ENCODE measurements at regions not wholly inside any gene's neighbourhood (a gene's known extent, or its start where the extent isn't known, plus 50 kb on each side); places are given as distances from the start of the nearest gene placed in this dataset.
"Not testable (repeated sequence)": the region's sequence is repeated elsewhere in the genome, so short reads cannot be mapped to it uniquely, and the experiment has no call there.

- not testable (repeated sequence) for DNase-seq
Measured at GRCh38 chr5:145652700-145653099, 182.4 kb downstream of the PRELID2 start.

DNA sequence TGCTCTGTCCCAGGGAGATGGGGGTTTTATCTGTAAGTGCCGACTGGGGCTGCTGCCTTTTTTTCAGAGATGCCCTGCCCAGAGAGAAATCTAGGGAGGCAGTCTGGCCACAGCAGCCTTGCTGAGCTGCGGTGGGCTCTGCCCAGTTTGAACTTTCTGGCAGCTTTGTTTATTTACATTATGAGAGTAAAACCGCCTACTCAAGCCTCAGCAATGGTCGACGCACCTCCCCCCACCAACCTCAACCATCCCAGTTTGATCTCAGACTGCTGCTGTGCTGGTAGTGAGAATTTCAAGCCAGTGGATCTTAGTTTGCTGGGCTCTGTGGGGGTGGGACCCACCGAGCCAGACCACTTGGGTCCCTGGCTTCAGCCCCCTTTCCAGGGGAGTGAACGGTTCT, 188.0 kb downstream of the PRELID2 start:
- not testable (repeated sequence) for DNase-seq

- not testable (repeated sequence) for DNase-seq
Measured at GRCh38 chr5:145643214-145643613, 191.9 kb downstream of the PRELID2 start.

- no peak for DNase-seq
Measured at GRCh38 chr5:145637396-145637795, 197.7 kb downstream of the PRELID2 start.

DNA sequence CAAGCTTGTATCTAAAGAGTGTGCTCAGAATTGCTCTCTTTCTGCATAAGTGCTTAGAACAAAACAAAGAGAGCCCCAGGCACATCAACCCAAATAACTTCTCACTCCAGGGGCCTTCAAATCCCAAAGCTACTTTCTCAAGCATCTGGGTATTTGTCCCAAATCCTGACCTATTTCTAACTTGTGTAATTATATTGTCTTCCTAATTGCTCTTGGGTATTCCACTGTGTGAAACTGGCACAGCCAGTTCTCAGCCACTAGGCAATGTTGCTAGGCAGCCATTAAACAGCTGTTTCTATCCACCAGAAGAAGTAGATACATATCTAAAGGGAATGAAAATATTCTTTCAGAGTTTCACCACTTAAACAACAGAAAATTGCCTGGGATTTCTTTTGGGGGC, 198.8 kb downstream of the PRELID2 start:
- no peak for DNase-seq

DNA sequence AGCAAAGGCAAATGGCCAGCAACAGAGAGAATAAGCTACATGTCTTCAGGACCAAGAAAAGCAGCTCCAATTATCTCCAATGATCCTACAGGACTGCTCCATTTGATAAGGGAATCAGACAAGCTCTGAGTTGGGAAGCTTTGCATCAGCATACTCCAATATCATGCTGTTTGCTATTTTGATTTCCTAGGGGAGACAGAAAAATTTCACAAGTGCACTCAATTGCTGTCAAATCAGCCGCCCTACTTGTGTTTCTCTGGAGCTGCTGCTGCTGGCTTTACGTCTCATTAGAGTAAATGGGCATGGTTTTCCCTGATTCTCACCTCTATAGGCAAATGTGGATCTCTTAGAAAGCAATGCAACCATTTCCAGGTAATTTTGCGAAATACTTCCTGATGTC, 201.7 kb downstream of the PRELID2 start:
- DNase-seq, result no peak

DNA sequence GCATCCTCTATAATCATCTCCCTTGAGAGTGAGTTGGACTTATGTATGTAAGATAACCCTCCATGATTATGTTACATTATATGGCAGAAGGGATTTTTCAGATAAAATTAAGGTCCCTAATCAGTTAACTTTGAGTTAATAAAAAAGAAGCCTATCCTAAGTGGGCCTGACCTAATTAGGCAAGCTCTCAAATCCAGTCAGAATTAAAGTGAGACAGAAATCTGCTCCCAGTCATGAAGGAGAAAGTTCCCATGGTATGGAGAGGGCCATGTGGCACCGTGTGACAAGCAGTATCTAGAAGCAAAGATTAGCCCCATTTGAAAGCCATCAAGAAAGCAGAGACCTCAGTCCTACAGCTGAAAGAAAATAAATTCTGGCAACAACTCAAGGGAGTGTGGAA, 202.4 kb downstream of the PRELID2 start:
- DNase-seq, result no peak

DNA sequence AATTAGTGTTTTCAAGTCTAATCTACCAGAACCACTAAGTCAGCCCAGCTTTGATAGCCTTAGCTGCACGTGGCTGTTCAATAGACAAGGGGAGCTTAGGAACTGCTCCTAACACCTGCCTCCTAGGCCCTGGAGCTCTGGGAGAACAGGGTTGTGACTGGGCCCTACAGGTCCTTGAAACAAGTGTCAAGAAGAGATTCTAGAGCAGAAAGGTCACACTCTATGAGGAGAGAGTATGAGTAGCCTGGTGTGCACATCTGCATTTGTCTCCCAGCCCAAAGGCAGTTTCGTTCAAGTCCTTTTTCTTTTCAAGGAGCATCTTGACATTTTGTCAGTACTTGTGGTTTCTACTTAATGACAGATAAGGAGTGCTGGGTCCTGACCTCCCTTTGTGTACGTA, 206.1 kb downstream of the PRELID2 start:
- DNase-seq, result no peak

GRCh38 chr5:145628525-145628924, 206.6 kb downstream of the PRELID2 start:
- no peak for DNase-seq

- no peak for DNase-seq
Measured at GRCh38 chr5:145619806-145620310, 215.3 kb downstream of the PRELID2 start.

DNA sequence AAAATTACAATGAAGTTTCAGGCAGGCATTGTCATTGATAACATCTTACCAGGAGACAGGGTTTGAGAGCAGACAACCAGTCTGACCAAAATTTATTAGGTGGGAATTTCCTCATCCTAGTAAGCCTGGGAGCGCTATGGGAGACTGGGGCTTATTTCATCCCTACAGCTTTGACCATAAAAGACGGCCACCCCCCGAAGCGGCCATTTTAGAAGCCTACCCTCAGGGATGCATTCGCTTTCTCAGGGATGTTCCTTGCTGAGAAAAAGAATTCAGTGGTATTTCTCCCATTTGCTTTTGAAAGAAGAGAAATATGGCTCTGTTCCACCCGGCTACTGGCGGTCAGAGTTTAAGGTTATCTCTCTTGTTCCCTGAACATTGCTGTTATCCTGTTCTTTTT, 218.4 kb downstream of the PRELID2 start:
- DNase-seq, result not testable (repeated sequence)

DNA sequence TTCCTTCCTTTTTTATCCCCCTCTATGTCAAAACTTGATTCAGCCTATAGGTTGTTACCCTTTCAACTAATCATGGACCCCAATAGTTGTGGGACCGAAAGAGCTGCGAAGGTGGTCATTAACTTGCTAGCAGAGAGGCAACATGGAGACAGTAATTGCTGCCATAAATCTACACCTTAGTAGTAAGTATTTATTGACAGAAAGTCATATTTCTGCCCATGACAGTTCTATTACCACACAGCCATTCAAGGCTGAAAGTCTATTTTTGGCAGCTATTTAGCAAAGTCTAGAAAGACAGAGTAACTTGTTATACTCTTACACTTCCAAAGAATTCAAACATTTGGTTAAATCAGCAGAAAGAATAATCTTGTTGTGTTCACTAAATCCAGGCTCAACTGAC, 236.2 kb downstream of the PRELID2 start:
- DNase-seq, result no peak

- no peak for DNase-seq
Measured at GRCh38 chr5:145598184-145598583, 237.0 kb downstream of the PRELID2 start.

GRCh38 chr5:145591578-145591977, 243.6 kb downstream of the PRELID2 start:
- DNase-seq, result no peak

GRCh38 chr5:145589063-145589462, 246.1 kb downstream of the PRELID2 start:
- DNase-seq, result no peak

DNA sequence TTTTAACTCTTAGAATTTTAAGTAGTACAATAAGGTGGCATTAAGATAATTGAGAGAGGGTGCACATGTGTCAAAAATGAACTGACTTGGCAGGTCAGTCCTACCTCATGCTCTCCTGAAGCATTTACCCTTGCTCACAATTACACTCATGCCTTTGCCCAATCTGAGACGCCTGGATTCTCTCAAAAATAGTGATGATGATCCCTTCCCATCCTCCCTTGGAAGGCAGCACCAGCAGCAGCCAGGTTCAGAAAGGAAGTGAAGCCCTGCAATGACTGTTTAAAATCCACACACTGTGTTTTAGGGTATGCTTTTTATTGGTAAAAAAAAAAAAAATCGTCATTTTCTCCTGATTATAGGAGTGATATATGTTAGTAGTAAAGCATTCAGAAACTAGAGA, 246.6 kb downstream of the PRELID2 start:
- DNase-seq, result no peak

DNA sequence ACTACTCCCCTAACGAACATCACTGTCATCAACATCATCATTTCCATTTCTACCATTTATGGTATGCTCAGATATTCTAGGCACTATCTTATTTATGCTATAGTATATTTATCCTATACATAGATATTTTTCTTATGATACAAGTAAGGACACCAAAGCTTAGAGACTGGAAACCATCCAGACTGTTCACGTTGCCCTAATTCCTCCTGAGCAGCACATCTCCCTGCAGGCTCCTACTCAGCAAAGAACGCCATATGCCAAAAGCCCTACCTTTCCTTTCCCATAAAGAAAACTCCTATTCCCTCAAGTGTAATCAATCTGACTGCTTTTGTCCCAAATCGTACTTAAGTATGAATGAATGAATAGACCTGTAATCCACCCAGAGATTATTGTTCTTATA, 247.0 kb downstream of the PRELID2 start:
- DNase-seq, result no peak

- no peak for DNase-seq
Measured at GRCh38 chr5:145587710-145588109, 247.4 kb downstream of the PRELID2 start.

- no peak for DNase-seq
Measured at GRCh38 chr5:145587308-145587672, 247.9 kb downstream of the PRELID2 start.

GRCh38 chr5:145586661-145587307, 248.4 kb downstream of the PRELID2 start:
- no peak for DNase-seq

- DNase-seq, result no peak
Measured at GRCh38 chr5:145585443-145586148, 249.5 kb downstream of the PRELID2 start.

DNA sequence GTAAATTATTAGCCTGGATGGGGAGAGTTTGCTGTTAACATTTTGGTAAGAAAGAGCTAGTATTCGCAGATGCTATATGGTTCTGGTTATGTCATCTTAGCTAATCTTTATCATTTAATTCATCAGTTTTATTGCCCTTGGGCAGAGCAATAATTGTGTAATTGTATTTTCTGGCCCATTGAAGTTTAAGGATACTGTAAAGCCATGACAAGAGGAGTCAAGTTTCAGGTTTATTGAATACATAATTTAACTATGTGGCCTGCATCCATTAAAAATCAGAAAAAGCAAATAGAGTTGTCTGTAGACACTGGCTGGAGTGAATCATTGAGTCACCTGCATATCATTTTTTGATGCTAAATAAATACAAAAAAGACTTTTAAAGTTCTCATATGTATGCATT, 255.8 kb downstream of the PRELID2 start:
- DNase-seq, result no peak

- no peak for DNase-seq
Measured at GRCh38 chr5:145574889-145575573, 260.1 kb downstream of the PRELID2 start.

- no peak for DNase-seq
Measured at GRCh38 chr5:145568581-145568980, 266.6 kb downstream of the PRELID2 start.
